HEK293T (cell line): ENCODE measurements at regions not wholly inside any gene's neighbourhood (a gene's known extent, or its start where the extent isn't known, plus 50 kb on each side); places are given as distances from the start of the nearest gene placed in this dataset.

ENCODE experiments used
- CTCF ChIA-PET: fragments of 350-600 bp; formaldehyde crosslinking; extraction: SDS; loops from one replicate; lab custom pipeline; 2021; ENCODE audit warnings: antibody characterized with exemption, inconsistent platforms; lab: Yijun Ruan, JAX
- POLR2A ChIA-PET: fragments of 350-600 bp; formaldehyde crosslinking; extraction: SDS; loops from one replicate; lab custom pipeline; 2020; ENCODE audit warnings: antibody characterized with exemption, inconsistent platforms; lab: Yijun Ruan, JAX
- DNase-seq: peaks from one replicate; pipeline ENCODE4 v3.0.0; 2012; ENCODE audit warnings: mixed read lengths; ENCODE audit errors: extremely low spot score
- ARNT ChIP-seq: fragments of 450-650 bp; IDR thresholded peaks from 2 replicates; pipeline ENCODE4 v1.6.1; 2017; ENCODE audit warnings: mild to moderate bottlenecking
- BHLHE40 ChIP-seq: fragments of 450-650 bp; IDR thresholded peaks from 2 replicates; pipeline ENCODE4 v1.6.1; 2016; ENCODE audit warnings: mild to moderate bottlenecking, moderate library complexity, borderline replicate concordance
- CTBP1 ChIP-seq: fragments of 450-650 bp; IDR thresholded peaks from 2 replicates; pipeline ENCODE4 v1.6.1; 2016; ENCODE audit warnings: borderline replicate concordance
- ELF4 ChIP-seq: fragments of 450-650 bp; IDR thresholded peaks from 2 replicates; pipeline ENCODE4 v1.6.1; 2017; ENCODE audit warnings: antibody characterized with exemption
- FOXA1 ChIP-seq: fragments of 450-650 bp; IDR thresholded peaks from 2 replicates; pipeline ENCODE4 v1.6.1; 2016; ENCODE audit warnings: mild to moderate bottlenecking
- FOXK2 ChIP-seq: fragments of 450-650 bp; IDR thresholded peaks from 2 replicates; pipeline ENCODE4 v1.6.1; 2016; ENCODE audit warnings: mild to moderate bottlenecking
- FOXM1 ChIP-seq: fragments of 450-650 bp; IDR thresholded peaks from 2 replicates; pipeline ENCODE4 v1.6.1; 2017; ENCODE audit warnings: mild to moderate bottlenecking, borderline replicate concordance
- HDGF ChIP-seq: fragments of 450-650 bp; IDR thresholded peaks from 2 replicates; pipeline ENCODE4 v1.6.1; 2017; ENCODE audit warnings: antibody characterized with exemption, borderline replicate concordance
- L3MBTL2 ChIP-seq: fragments of 450-650 bp; conservative IDR thresholded peaks from 2 replicates; pipeline ENCODE4 v1.6.1; 2016; ENCODE audit warnings: mild to moderate bottlenecking
- LEF1 ChIP-seq: fragments of 450-650 bp; IDR thresholded peaks from 2 replicates; pipeline ENCODE4 v1.6.1; 2017; ENCODE audit warnings: mild to moderate bottlenecking, borderline replicate concordance
- NFRKB ChIP-seq: fragments of 450-650 bp; IDR thresholded peaks from 2 replicates; pipeline ENCODE4 v1.6.1; 2016; ENCODE audit warnings: mild to moderate bottlenecking, moderate library complexity
- SP1 ChIP-seq: fragments of 450-650 bp; IDR thresholded peaks from 2 replicates; pipeline ENCODE4 v1.6.1; 2017
- SUZ12 ChIP-seq: fragments of 450-650 bp; IDR thresholded peaks from 2 replicates; pipeline ENCODE4 v1.6.1; 2016; ENCODE audit warnings: mild to moderate bottlenecking
- TARDBP ChIP-seq: fragments of 450-650 bp; IDR thresholded peaks from 2 replicates; pipeline ENCODE4 v1.6.1; 2016
- ZNF384 ChIP-seq: fragments of 450-650 bp; IDR thresholded peaks from 2 replicates; pipeline ENCODE4 v1.6.1; 2016
- TF ChIP-seq, protein P1 (sequence below): fragments of 450-650 bp; IDR thresholded peaks from 2 replicates; pipeline ENCODE4 v1.6.1; 2016

DNA sequence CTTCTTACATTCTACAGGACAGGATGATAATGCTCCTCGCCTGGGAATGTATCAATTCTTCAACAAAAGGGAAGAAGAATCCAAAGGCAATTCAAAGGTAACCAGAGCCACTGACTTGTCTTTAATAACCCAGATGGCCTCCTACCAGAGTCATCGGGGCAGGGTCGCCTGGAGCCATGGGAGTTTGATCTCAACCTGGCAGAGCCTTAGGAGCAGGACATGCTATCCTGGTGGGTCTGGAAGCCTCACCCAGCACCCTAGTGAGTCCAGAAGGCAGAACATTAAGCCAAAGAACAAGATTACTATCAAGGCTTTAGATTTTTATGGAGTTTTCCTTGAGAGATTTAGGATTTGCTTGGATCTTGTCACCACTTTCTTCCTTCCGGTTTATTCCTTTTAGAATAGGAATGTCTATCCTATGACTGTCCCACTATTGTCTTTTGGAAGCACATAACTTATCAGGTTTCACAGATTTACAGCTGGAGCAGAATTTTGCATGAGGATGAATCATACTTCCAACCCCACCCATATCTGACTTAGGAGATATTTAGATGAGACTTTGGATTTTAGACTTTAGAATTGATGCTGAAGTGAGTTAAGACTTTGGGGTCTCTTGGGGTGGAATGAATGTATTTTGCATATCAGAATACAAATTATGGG lies 330.3 kb upstream of the GOLIM4 start:
- TF ChIP-seq ELF4: no peak
- no peak for DNase-seq
- CTCF ChIA-PET: no interaction called here

DNA sequence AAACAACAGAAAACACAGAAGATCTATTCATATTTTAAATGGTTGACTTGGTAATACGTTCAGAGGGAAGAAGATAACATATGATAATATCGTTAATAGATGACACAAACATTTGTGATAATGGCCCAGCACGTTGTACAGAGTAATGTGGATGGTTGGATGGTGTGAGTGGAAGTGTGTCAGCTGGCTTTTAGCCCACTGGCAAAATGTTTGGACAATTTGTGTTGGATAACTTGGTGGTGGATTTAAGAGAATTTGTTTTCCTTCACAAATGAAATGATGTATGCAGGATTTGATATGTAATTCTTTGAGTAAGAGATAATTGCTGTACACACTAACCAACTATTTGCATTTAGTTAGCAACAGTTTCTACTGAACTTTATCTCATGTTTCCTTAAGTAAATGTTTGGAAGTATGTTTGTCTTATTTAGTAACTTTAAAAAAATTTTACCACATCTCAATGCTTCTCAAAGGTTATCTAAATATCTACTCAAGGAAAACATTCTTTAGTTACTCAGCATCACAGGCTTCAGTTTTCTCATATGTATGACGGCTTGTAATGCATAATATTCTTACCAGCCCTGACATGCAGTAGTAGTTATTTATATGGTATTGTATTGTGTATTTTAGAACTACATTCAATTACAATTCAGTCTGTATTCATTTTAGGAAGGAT lies 328.5 kb upstream of the GOLIM4 start:
- CTCF ChIA-PET: no interaction called here
- no peak for DNase-seq
- TF ChIP-seq NFRKB (no peak), SUZ12 (no peak)
- POLR2A ChIA-PET: no interaction called here

More for the DNA sequence above, 330.3 kb upstream of the GOLIM4 start:
- POLR2A ChIA-PET: no interaction called here

DNA sequence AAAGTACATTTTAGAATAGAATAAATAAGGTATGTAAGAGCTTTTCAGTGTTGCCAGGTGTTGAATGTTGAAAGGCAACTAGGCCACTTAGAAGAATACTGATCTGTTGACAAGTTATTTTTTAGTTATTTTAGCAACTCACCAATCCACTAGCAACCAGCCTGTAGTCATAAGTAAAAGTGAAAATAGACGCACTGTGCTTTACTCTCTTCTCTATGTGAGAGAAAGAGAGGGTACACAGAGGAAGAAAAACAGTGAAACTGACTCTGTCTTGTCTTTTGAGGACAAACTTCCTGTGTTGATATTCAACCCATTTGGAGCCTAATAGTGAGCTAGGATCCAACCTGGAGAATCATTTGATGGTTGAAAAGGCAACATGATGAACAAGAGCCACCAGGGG lies 327.1 kb upstream of the GOLIM4 start:
- ChIA-PET CTCF (interaction anchor here (0.6 kb wide), 1 partner anchor 245 kb away, joined by 3 read pairs; no protein-coding TSS in a partner anchor), POLR2A (no interaction called here)
- TF ChIP-seq FOXA1 (no peak), CTBP1 (no peak)
- TF ChIP-seq, protein P1, sequence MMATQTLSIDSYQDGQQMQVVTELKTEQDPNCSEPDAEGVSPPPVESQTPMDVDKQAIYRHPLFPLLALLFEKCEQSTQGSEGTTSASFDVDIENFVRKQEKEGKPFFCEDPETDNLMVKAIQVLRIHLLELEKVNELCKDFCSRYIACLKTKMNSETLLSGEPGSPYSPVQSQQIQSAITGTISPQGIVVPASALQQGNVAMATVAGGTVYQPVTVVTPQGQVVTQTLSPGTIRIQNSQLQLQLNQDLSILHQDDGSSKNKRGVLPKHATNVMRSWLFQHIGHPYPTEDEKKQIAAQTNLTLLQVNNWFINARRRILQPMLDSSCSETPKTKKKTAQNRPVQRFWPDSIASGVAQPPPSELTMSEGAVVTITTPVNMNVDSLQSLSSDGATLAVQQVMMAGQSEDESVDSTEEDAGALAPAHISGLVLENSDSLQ: no peak
- no peak for DNase-seq

DNA sequence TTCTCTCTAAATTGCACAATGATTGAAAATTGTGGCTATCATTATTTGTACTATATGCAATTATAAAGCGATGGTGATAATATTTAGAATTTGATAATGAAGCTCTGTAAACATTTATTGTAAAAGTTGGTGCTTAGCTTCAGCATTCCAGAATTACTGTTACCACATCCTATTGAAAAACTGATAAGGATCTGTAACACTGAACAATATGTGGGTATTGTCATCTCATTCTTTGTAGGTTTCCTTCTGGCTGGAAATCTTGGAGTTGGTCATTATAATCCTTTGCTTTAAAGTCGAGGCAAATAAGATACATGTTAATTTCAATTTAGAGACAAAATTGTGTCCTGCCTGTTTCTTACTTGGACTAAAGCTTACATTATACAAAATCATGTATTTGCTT lies 323.4 kb upstream of the GOLIM4 start:
- CTCF ChIA-PET: no interaction called here

DNA sequence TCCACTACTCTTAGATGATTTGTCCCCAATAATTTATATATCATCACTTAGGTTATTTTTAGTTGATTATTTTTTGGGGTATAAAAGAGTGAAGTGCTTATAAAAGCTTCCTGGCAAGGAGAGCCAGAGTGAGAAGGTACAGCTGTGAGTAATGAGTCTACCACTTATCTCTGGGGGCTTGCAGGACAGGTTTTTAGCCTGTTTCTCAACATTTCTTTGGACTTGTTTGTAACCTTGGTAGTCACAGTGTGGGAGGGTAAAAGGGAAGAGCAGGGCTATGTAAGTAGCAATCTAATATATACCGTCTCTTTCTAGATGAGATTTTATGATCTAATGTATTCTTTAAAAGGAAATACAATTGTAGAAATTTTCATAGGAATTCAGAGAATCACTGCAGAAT lies 321.3 kb upstream of the GOLIM4 start:
- CTCF ChIA-PET: no interaction called here
- TF ChIP-seq ELF4: no peak
- no peak for TF ChIP-seq NFRKB
- no peak for TF ChIP-seq BHLHE40
- no peak for TF ChIP-seq ZNF384
- no peak for TF ChIP-seq LEF1
- TF ChIP-seq CTBP1: no peak
- TF ChIP-seq TARDBP: no peak
- TF ChIP-seq FOXK2: no peak
- no peak for TF ChIP-seq FOXA1
- no peak for TF ChIP-seq L3MBTL2
- TF ChIP-seq, protein P1: no peak
- no peak for TF ChIP-seq FOXM1
- TF ChIP-seq HDGF: no peak
- TF ChIP-seq ARNT: no peak
- TF ChIP-seq SP1: no peak
- TF ChIP-seq SUZ12: no peak
- POLR2A ChIA-PET: no interaction called here

More for the DNA sequence above, 323.4 kb upstream of the GOLIM4 start:
- no peak for DNase-seq
- TF ChIP-seq TARDBP (no peak), LEF1 (no peak), FOXM1 (no peak), NFRKB (no peak)
- TF ChIP-seq, protein P1: no peak
- POLR2A ChIA-PET: no interaction called here

DNA sequence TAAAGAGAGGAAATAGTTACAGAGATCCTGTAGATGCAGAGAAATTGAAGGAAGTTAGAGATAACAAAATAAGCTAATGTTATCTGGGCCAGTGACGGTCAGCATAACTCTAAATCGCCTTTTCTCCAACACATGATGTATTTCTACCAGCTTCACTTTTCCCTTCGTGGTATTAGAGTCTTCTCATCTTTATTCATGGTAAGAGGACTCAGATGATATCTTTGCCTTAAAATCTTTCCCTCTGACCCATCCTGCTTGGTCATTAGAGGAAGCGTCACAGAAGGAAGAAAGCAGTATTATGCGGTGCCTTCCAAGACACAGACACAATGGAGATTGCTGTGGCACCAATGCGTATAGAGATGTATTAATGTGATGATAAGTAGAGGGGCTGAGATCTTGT lies 320.7 kb upstream of the GOLIM4 start:
- DNase-seq: no peak
- TF ChIP-seq CTBP1 (no peak), FOXM1 (no peak), ELF4 (no peak), FOXA1 (no peak), ARNT (no peak), LEF1 (no peak), HDGF (no peak), SUZ12 (no peak), L3MBTL2 (no peak)
- TF ChIP-seq, protein P1: no peak
- CTCF ChIA-PET: no interaction called here
- POLR2A ChIA-PET: no interaction called here

More for the DNA sequence above, 321.3 kb upstream of the GOLIM4 start:
- no peak for DNase-seq

DNA sequence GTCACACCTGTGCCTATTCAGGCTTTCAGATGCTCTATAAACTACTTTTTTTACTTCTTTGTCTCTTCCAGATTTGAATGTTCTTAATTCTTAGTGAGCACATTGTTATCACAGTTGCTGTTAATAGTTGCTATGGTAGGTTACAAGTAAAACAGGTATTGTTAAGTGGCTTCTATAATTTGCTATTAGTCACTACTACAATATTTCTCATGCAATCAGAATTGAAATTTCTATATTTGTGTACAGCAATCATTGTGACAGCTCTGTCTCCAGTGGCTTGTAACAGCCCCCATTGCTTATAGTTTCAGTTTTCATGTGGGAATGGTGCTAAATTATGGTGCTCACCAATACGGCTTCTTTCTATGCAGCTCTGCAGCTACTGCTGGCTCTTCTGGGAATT lies 318.4 kb upstream of the GOLIM4 start:
- ChIA-PET CTCF (no interaction called here), POLR2A (no interaction called here)
- no peak for DNase-seq
- no peak for TF ChIP-seq ARNT
- no peak for TF ChIP-seq ZNF384
- TF ChIP-seq FOXA1: no peak
- TF ChIP-seq SUZ12: no peak
- no peak for TF ChIP-seq BHLHE40
- TF ChIP-seq, protein P1: no peak
- no peak for TF ChIP-seq L3MBTL2
- TF ChIP-seq ELF4: no peak
- no peak for TF ChIP-seq FOXM1
- TF ChIP-seq TARDBP: no peak
- no peak for TF ChIP-seq CTBP1
- no peak for TF ChIP-seq NFRKB
- TF ChIP-seq HDGF: no peak
- TF ChIP-seq FOXK2: no peak
- TF ChIP-seq SP1: no peak
